ENCODE measurements at regions not wholly inside any gene's neighbourhood (a gene's known extent, or its start where the extent isn't known, plus 50 kb on each side); places are given as distances from the start of the nearest gene placed in this dataset.

DNA sequence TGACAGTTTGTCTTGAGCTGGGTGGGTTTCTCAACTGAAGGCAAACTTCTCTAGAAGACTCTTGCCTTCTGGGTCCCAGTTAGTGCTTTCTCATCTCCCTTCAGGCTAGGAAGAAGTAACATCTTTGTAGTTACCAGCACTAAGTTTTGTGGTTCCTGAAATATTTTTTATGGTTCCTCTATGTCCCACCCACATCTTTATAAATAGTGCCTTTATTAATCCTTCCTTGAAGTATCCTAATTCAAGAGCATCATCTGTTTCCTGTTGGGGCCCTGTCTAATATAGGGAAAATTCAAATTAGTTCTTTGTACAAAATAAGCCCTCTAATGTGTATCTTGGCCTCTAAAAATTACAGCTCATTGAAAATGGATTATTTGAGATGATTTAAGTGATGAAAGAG, 147.4 kb upstream of the MAOA start:
- DNase-seq (ENCODE audit: low read depth in 2 of 2) = no peak

DNA sequence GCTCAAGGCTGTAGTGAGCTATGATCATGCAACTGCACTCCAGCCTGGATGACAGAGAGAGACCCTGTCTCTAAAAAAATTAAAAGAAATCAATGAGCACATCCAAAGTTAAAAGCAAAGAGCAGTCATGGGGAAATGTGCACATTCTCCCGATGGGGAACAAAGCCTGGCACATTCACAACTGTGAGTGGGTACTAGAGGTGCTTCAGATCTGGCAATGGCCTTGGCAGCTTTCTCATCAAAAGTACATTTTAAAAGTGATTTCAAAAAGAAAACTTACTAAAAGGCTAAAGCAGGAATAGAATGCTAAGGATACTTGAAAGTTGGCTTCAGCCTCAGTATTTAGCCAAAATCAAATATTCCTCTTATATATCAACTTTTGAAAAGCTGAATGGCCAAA, 145.9 kb upstream of the MAOA start:
- DNase-seq (ENCODE audit: low read depth in 2 of 2) = no peak

DNA sequence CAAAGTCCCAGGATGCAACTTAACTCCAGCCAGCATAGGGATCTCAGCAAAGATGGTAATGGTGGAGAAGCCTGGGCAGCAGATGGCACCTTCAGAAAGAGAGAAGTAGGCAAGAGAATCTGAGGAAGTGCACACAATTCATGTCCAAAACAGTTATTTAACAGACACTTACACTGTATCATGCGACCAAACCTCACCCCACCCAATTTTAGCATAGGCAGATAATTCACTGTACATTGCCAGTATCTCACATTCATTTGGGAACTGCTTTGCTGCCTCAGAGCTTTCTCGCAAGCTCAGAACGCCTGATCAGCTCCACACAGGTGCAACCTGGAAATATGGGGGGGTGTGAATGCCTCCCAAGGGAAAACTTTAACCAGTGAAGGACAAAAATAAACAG, 143.0 kb upstream of the MAOA start:
- no peak for DNase-seq (ENCODE audit: low read depth in 2 of 2)

DNA sequence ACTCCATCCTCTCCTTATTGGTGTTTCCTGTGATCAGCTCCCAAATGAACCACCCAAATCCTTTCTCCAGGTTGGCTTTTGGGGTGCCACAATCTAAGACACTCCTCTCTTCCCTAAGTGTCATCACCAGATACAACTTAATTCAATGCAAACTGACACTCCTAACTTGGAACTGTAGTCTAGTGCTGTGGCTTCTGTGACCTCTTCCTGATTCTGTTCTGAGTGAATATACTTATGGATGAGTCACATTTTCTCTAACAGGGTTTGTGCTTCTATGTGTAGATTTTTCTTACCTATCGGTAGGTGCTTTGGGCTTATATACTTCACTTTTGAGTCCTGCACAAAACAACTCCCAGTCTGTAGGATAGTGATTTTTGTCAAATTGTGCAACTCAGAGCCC, 141.3 kb upstream of the MAOA start:
- DNase-seq (ENCODE audit: low read depth in 2 of 2) = no peak

DNA sequence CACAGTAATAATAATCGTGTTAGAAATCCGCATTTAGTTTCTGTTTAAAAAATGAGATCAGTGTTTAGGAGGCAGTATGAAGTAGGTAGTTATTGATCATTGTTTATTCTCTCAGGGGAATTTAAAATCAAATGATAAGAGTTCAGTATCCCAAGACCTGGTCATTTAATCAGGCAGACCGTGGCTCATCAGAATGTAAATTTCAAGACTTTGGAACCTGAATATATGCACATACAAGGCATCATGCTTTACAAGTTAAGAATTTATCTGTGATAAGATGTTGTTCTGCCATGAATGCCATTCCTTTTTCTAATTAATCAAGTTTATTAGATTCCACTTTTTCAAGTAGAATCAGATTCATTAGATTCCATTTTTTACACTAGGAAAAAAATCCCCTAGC, 133.5 kb upstream of the MAOA start:
- no peak for DNase-seq (ENCODE audit: low read depth in 2 of 2)

DNA sequence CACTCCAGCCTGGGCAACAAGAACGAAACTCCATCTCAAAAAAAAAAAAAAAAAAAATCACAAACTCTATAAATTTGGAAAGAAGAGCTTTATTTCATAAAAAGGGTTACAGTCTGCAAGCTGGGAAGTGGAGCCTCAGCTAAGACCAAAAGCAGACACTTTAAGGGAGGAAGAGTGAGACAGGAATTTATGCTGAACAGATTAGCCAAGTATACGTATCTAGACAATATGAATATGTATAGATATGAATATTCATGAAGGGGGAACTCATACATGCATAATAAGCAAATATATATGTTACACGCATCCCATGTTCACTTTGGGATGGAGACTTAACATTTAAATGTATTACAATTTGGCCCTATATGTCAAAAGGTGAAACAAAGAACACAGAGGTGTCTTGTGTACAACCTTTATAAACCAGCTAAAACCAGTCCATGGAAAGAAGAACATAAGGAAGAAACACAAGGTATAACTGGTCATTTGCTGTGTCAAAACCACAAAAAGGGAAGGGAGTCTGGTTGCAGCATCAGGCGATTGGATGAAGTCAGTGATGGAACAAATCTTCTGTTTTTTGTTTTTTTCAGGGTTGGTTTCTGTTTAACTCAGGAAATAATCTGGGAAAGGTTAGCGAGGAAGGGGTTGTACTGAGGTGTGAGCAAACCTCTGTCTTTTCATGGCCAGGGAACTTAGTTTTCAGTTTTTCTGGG, 130.0 kb upstream of the MAOA start:
- no peak for DNase-seq (ENCODE audit: low read depth in 2 of 2)

DNA sequence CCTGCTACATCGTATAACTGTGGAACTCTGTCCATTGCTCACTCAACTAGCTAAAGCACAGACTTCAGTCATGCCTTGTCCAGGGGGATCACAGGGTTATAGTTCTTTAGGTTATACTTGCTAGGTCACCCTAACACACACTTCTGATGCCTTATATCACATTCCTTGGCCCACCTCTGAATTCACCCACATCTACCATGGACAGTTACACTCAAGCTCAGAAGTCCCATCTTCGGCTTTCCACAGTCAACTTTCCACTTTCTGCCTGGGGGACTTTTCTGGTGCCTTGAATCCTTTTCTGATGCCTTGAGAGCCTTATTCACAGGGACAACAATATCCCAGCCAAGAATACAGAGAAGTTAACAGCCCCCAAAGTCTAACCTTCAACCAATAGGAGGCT, 129.2 kb upstream of the MAOA start:
- no peak for DNase-seq (ENCODE audit: low read depth in 2 of 2)

DNA sequence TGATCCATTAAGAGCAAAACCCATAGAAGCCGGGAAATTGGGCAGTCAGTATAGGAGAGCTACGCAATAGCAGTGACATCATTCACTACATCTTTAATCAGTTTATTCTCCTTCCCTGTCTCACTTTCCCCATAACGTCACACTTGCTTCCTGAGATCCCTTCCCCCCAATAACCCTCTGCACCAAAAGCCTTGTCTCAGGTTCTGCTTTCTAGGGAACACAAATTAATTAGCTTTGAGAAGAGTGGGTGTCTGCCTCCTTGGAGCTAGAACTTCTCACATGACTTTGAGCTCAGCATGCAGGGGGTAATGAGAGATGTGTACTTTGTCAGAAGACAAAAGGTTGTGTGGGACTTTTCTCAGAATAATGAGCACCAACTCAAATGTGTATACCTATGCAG, 128.3 kb upstream of the MAOA start:
- no peak for DNase-seq (ENCODE audit: low read depth in 2 of 2)

DNA sequence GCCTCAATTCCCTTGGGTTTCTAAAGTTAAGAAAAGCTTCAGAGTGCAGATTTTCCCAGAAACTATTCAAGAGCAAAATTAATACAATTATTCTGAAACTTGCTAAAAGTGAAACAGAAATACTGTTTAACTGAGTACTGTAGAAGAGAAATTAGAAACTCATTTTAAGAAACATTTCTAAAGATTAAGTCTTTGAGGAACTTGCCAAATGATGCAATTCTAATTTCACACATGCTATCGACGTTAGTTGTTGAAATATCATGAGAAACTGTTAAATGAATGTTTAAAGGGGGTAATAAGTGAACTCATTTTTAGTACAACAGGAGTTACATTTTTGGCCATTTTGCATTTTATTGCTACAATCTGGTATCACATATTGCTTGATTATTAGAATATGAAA, 125.3 kb upstream of the MAOA start:
- DNase-seq (ENCODE audit: low read depth in 2 of 2) = no peak

DNA sequence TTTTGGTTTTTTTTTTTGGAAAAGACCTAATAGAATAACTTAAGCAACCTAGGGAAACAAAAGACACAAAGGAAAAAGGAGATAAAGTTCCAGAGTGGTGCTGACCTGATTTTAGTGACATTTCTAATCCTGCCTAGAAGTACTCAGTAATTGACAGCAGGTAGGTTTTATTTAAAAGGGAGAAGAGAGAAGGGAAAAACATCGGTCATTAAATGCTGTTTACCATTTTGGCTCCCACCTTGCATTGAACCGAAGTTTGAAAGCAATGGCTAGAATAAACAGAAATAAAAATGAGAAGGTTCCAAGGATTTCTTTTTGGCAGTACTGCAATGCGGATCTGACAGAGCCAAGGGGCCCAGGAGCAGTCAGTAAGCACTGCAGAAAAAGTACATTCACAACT, 115.8 kb upstream of the MAOA start:
- DNase-seq (ENCODE audit: low read depth in 2 of 2) = no peak

DNA sequence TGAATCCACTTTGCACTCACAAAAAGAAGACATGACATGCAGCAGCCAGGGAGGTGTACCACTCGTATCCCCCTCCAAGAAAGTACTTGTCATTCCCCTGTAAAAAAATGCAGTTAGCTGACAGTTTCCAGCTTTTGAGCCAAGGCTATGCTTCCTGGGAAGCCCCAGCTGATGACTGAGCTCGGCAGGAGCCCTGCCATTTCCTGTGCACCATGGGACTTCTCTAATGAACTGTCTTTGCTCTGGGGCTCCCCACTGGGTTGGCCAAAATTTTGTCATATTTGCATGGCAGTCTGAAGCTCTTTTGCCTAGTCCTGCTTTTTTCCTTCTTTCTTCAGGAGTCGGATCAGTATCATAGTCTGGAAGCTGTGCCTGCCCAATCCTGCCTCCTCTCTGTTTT, 104.5 kb upstream of the MAOA start:
- no peak for DNase-seq (ENCODE audit: low read depth in 2 of 2)

DNA sequence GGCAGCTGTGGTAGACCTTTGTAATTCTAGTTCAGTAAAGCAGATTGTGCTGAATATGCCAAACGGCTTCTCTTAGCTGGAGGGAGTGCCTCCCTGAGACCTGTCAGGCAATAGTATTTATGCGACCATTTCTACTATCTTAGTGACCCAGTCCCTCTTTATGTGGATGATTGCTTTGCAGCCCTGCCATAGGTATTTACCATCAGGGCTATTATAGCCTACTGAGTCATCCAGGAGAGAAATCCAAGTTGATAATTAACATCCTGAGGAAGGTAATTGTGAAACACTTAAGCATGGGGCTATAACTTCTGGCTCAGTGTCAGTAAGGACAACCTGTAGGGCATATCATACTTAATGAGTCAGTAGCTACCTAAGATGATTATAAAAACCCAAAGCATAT, 103.9 kb upstream of the MAOA start:
- DNase-seq (ENCODE audit: low read depth in 2 of 2) = no peak

DNA sequence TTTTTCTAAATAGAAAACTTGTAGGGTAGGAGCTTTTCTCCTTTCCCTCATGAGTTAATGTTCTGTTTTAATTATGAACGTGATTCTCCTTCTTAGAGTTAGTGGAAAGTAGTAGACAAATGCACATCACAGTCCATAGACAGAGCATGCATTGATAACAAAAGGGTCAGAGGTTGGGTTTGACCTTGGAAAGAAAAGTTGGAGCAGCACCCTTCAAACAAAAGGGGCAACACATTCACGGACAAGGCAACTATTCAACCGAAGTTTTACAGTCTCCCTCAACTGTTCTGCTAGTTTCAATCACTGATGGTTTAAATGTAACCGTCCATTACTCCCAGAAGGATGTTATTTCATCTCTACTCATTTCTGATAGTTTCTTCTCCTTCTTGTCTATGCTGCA, 103.4 kb upstream of the MAOA start:
- DNase-seq (ENCODE audit: low read depth in 2 of 2) = no peak

DNA sequence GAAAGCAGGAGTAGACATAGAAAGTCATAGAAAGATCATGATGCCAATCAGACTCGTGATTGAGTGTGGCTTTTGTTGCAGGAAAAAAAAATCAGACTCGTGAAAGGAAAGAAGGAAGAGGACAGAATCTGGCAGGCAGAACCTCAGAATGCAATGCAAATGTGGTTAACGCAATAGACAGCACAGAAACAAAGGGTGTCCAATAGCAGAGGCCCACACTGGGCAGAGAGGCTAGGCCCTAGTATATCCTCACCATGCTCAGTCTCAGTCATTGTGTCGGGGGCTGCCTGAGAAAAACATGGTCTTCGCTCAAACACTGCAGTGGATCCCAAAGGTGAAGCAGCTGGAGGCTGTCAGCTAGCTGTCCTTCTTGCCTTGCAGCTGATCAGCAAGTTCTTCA, 102.8 kb upstream of the MAOA start:
- no peak for DNase-seq (ENCODE audit: low read depth in 2 of 2)

DNA sequence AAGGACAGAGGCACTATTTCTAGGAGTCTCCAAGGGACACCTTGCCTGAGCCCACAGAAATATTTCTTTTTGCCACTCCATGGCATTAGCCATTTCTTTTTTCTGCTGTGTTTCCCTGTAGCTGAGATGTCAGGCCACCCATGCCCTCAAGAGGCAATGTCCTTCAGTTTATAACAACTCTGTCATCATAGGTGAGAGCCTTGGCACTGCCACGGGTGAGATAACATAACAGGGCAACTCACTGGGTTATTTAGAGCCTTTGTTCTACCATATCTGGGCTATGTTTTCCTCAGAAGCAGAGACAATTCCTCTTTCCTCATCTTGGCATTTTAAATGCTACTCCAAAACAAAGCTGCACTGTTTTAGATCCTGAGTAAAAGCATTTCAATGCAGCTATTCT, 99.9 kb upstream of the MAOA start:
- DNase-seq (ENCODE audit: low read depth in 2 of 2) = no peak

DNA sequence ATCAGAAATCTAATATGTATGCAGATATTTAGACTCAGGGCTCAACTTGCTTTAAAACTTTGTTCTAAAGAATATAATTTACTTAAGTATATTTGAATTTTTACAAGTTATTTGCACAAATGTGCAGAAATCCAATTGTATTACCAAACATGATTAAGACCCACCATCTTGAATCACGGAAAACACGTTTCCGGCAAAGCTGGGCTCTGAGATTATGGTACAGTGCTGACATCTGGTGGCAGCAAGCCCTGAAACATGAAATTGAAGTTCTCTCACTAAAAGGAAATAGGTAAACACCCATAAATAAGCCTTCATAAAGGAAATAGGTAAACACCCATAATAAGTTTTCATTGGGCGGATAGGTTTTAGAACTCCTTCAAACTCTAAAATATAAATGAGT, 98.3 kb upstream of the MAOA start:
- peak; percentile 25 to 27 for DNase-seq (ENCODE audit: low read depth in 2 of 2)

DNA sequence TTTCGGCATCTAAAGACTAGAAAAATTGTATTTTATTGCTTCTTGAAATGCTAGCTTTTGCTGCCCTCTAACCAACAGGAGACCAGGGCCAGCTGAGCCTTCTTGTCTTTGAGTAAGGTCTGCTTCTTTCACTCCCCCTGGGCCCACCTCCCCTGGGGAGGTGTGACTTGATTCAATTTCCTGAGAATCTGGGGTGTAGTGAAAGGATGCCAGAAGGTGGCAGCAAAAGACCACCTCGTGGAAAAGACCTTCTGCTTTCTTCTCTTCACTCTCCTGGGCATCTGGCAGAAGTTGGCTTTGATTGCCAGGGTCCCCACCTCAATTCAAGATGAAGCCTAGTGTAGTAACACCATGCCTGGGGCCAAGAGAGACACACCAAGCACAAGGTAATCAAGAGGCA, 96.5 kb upstream of the MAOA start:
- DNase-seq (ENCODE audit: low read depth in 2 of 2) = no peak

DNA sequence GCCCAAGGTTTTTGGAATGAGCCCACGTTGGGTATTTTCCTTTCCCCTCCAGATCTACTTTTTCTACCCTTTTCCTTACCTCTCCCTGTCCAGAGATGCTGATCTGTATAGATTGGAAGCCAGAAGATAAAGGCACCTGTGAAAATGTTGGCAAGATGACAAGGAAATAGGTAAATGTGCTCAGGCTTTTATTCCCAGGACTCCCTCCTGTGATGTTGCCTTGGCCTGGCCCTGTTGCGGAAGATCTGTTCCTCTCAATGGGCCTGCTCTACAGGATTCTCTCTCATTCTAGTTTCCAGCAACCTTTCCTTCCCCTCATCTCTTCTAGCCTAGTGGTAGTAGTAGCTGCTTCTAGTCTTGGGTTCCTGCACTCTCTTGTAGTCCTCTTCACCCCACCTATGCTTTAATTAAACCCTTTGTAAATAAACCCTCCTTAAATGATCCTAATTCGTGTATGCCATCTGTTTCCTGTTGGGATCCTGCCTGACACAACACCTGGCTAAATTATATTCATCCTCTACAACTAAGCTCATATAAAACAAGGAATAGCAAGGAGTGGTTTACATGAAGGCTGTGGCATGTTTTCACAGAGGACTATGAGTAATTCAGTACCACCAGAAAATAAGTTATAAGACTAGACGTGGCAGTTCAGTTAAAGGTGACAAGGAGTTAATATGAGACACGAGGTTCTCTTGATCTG, 95.7 kb upstream of the MAOA start:
- no peak for DNase-seq (ENCODE audit: low read depth in 2 of 2)

DNA sequence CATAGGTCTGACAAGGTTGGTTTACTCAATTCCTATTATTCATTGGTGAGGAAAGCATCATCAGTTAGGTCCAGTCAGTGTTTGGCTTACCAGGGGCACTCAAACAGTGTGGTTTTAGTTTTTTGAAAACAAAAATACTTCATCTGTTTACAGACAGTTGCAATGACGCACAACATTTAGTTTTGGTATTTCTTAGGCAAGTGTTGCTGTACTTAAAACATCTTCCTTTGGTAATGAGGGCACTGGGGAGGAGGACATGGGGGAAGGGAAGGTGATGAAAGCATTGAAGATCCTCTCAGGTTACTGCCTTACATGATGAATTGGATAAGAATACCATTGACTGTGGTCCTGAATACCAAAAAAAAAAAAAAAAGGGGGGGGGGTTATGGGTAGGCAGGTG, 93.7 kb upstream of the MAOA start:
- DNase-seq (ENCODE audit: low read depth in 2 of 2) = no peak

DNA sequence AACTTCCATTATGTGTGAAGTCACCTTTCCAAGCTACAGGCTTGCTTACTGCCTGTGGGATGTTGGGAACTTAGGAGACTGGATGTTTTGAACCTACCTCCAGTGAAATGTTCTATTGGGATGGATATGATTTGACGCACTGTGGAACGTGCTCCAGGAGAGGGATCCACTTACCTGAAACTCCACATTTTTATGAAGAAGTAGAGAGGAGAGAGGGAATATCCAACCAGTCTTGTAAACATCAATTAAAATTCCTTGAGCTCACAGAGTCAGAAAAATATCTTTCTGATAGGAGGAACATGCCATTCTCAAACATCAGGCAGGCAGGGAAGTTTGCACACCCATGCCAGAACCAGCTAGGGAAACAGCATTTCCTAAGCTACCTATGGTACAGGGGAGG, 91.1 kb upstream of the MAOA start:
- no peak for DNase-seq (ENCODE audit: low read depth in 2 of 2)

DNA sequence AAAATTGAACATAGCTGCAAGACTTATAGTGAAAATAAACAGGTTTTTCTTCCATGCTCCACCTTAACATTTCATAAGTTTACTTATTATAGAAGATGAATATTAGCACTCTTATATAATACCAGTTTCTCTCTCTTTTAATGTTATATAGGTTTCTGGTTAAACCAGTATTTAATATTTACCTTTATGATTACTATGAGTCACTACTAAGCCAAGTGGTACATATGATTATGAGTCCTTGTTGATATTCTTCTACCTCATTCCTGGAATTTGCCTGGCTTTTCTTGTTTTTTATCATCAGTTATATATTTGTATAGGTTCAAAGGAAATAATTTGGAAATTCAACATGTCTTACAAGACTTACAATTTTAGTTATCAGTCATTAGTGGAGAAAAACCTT, 89.9 kb upstream of the MAOA start:
- DNase-seq (ENCODE audit: low read depth in 2 of 2) = no peak

DNA sequence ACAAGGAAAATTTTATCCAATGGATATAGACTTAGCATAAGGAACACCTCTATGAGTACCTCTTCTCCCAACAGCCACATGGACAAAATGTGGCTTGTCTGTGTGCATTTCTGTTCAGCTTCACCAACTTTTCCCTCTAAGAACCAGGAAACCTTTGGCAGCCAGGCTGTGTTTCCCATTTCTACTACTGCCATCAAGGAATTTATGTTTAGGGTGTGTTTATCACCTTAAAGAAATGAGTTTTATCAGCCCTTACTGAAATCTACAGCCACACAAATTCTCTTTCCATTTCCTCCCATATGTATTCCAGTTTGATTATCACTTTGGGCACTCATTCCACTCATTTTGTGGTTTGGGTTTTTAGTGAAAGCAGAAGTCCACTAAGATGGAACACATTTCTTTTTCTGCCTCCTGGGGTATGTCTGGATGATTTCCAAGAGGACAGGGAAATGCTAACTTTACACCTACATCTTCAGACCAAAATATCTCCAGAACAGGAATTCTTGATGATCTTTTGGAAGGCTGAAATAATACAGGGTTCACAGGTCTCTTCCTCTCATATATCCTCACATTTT, 82.6 kb upstream of the MAOA start:
- no peak for DNase-seq (ENCODE audit: low read depth in 2 of 2)

DNA sequence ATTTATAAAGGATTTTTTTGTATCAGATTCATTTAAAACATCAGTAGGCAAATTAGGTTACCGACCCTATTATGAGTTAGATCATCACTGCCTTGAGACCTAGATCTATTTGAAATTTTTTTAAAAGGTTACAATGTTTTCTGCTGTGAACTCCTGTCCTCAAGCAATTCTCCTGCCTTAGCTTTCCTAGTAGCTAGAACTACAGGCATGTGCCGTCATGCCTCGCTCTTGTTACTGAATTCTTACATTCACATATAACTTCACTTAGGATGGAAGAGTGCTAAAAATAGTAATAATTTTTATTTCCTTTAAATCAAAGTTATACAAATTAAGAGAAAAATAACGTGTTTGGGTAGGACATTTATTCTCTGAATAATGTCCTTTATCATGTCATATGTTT, 75.5 kb upstream of the MAOA start:
- DNase-seq (ENCODE audit: low read depth in 2 of 2) = no peak

DNA sequence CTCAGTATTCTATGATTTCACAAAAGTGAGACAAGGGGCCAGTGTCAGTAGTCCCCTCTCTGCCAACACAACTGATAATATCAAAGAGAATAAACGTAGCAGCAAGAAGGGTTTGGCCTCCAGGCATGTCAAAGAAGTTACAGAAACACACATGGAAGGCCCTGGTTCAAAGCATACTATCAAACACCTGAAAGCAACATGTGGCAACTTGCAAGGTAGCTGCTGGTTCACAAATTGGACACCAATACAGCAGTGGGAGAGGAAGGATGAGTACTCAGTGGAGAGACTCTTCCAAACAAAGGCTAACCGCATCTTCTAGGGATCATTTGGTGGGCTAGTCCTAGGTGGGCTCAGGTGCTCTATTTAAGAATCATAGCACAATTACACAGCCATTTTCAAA, 74.9 kb upstream of the MAOA start:
- no peak for DNase-seq (ENCODE audit: low read depth in 2 of 2)
